Activated T-cell treated with anti-CD3 and anti-CD28 coated beads for 1 hour (primary cell): ENCODE measurements at regions not wholly inside any gene's neighbourhood (a gene's known extent, or its start where the extent isn't known, plus 50 kb on each side); places are given as distances from the start of the nearest gene placed in this dataset.

Experiments
- DNase-seq: peaks from one replicate; pipeline ENCODE4 v3.0.0-alpha.2; 2020; ENCODE audit warnings: low read depth

DNA sequence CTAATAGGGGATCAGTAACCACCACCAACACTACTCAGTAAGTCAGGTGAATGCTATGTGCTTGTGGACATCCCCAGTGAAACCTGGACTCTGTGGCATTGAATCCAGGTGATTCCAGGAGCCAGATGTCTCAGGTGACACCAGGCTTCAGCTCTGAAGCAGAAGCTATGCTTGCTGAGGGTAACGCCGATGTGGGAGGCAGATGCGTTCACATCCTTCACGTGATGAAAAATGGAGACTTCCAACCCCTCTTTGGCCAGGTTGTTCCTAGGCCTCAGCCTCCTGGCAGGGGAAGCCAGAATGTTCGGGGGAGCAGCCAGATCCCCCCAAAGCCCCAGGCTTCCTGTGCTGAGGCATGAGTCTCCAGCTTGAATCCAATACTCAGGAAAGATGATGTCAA is 209.8 kb upstream of the PDE10A start:
- no peak for DNase-seq

DNA sequence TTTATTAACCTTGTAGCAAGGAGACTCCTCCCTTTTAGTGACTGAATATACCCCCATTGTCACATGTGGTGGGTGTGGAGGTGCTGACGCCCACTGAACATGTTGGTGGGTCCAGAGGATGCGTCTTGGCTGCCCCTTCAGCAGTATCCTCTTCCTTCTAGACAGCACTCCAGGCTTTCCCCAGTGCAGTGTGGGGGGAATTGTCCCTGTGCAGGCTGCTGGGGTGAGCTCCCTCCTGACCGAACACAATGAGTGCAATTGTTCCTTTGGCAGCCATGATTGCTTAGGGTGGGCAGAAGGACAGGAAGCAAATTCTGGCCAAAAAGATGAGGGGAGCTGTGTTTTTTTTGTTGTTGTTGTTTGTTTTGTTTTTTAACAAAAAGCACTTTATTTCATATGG is 209.3 kb upstream of the PDE10A start:
- DNase-seq: no peak

DNA sequence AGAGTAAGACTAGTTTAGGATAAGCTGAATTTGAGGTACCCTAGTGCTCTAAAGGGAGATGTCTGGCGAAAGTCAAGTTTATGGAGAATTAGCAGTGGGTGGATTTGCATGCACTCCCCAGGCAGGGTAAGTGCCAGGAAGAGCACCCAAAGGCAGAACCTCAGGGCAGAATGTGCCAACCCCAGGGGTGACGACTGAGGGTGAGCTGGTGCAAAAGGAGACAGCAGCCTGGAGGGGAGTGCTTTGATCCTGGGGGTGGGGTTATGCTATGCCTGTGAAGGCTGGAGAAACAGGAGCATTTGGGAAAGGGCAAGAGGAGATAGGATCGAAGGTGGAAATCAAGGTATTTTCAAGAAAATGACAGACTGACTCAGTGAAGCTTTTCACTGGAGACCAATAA is 208.5 kb upstream of the PDE10A start:
- DNase-seq: no peak

DNA sequence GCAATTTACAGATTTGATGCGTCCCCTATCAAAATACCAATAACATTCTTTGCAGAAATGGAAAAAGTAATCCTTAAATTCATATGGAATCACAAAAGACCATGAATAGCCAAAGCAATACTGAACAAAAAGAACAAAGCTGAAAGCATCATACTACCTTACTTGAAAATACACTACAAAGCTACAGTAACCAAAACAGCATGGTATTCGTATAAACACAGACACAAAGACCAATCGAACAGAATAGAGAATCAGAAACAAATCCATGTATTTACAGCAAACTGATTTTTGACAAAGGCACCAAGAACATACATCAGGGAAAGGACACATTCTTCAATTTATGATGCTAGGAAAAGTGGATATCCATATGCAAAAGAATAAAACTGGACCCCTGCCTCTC is 206.5 kb upstream of the PDE10A start:
- DNase-seq: no peak

DNA sequence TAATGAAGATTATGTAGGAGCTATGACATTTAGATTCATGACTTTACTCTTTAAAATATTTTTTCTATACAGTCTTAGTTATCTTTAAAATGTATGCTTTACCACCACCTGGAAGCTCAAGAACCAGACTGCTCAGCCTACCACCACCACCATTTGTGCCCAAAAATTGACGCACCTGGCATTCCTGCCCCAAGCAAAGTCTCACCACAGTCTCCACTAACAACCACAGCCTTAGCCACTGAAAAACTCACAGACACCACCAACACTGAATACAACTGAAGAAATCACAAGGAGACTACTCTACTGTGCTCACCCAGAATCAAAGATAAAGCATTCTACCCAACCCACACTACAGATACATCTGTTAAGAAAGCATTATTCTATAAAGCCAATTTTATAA is 201.9 kb upstream of the PDE10A start:
- no peak for DNase-seq

DNA sequence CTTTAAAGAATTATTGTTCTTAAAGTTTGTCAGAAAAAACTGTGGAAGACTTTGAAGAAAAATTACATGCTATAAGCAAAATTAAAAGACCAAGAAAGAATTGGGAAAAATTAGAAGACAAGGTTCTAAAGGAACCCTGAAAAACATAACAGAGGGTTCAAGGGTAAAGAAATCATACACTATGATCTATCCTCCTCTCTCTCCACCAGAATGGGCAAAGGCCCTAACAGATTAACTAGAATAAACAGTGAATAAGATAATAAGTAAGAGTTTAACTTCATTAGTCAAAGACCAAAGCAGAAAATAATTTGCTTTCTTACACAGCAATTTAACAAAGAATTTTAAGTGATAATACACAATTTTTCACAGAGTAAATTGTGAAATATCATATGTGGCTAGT is 201.2 kb upstream of the PDE10A start:
- DNase-seq: no peak

DNA sequence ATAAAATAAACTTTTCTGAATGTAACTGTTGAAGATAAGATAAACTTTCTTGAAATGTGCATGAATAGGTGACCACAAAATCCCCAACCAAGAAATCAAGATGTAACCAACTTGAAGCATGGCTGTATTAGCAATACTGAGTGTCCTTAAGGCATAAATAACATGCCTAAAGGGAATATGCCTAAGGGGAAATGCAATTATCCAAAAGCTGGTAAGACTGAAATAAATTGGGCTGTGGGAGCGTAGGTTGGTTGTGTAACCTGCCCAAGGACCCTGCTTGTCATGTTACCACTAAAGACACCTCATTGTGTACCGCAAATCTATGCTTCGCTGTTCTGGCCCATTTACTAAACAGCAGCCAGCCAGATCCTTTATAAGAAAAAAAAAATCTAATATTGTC is 200.8 kb upstream of the PDE10A start:
- DNase-seq: no peak

DNA sequence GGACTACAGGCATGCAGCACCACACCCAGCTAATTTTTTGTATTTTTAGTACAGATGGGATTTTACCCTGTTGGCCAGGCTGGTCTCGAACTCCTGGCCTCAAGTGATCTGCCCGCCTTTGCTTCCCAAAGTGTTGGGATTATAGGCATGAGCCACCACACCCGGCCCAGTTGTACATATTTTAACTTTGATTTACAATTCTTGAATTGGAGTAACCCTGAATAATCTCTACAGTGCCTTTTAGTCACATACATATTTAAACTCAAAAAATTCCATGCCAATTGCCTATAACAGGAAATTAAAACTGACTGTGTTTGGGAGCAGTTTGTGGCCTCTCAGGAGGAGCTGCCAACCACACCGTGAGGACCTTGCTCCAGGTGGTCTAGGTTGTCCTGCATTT is 199.8 kb upstream of the PDE10A start:
- DNase-seq: no peak

DNA sequence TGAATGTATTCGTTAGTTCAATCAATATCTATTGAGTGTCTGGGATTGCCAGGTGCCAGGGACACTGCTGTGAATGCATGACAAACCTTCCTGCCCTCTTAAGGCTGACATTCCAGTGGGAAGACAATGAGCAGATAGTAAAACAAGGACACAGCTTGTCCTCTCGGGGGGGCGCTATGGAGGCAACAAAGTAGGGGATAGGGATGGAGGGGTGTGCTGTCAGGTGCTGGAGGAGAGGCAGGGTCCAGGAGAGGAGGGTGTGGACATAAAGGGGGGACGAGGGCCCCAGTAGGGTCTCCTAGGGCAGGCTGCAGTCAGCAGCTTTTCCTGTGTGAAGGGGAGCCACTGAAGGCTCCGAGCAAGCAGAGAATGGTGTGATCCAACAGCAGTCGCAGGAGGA is 198.2 kb upstream of the PDE10A start:
- DNase-seq: no peak

DNA sequence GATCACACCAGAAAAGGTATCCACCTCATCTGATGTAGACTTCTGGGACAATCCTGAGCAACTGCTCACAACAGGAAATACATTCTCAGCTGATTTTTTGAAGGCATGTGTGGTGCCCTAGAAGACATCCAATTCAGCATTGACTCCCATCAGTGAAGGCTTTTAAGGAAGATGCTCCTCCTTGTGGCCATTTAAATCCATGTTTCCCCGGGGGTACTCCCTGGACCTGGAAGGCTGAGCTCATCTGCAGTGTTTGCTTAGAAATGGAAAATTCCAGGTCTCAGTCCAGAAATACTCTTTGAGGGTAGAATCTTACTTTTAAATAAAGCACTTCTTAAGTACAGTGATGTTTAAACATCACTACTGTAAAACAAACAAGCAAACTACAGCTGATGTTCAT is 195.5 kb upstream of the PDE10A start:
- no peak for DNase-seq

DNA sequence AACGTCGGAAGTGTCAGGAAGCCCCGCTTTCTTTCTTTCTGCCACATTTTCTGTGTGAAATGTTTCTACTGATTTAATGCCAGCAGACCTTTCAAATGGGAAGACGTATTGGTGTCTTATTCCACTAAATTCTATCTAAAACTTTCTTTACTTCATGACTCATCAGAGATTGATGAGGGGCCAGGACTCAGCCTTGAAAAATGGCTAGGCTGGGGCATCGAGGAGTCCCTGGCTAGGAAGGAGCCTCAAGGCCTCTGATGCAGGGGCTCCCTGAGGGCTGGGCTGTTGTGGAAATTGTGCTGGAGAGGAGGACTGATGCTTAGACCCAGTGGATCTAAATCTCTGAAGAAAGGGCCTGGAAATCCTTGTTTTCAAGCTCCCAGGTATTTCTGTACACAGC is 192.8 kb upstream of the PDE10A start:
- DNase-seq: no peak

DNA sequence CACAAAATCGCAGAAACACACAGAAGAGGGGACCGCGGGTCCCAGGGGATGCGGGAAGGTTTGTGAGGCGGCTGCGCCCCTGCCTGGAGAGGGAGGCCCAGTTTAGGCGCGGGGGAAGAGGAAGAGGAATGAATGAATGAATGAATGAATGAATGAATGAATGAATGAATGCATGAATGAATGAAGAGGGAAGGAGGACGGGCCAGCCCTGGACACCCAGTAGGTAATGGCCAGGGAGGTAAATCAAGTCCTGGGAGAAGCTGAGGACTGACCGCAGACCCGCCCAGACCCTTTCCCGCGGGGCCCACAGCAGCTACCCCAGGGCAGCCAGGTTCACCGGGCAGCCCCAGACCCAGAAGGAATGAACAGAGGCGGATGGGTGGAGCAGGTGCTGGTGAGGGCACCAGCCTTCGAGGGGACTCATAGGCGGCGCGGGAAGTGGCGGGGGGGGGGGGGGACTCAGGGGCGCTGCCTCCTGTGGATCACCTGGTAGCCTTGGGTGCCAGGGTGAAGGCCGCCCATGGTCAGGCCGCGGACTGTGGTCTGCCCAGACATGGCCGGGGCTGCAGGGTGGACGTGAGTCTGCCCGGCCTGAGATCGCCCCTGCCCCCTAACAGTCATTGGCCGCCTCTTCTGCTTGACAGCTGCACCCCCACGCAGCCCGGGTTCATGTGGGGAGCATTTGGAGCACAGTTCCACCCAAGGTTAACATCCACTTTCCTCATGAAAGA is 192.0 kb upstream of the PDE10A start:
- no peak for DNase-seq

DNA sequence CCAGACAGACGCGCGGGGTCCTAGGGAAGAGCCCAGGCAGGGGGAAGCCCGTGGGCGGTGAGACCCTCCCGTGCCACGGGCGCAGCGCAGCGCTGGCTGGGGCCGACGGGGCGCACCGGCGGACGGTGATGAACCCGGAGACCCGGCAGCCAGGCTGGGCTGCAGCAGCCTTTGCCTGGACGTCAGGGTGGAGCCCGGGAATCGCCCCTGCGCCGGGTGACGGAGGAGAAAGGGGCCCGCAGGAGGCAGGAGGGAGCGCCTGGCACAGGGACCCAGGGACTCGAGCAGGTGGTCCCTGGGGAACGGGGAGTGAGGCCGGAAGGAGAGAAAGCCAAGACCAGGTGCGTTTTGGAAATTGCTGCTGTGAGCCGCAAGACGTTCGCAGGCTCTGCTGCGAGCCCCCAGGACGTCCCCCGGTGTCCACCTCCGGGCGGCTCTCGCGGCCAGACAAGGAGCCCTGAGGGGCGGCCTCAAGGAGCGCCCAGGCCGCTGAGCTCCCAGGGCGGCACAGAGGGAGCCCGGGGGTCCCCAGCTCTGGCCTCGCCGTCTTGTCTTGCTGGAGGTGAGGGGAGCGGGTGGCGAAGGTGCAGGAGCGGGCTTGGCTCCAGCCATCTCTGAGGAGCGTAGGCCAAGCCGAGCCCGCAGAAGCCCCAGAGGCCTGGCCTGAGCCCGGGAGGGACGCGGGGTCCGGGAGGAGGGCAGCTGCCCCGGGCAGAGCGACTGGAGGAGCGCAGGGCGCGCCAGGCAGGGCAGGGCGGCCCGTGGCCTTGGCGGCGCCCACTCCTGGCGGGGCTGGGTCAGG is 191.2 kb upstream of the PDE10A start:
- DNase-seq: no peak

DNA sequence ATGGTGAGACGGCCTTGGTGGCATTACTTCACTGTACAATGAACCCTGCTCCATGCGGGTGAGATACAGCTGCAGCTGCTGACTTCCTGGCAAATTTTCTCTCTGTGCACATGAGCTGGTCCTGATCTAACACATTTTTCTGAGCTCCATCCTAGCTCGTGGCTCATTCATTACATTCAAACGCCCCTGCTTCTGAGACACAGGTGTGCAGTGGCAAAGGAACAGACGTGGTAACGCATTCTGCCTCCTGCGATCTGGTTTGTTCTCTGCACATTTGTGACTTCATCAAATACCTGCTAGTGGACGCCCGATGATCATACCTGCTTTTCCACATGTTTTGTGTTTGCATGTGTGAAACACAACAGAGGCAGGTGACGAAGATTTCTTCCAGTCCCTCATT is 189.6 kb upstream of the PDE10A start:
- DNase-seq: no peak

DNA sequence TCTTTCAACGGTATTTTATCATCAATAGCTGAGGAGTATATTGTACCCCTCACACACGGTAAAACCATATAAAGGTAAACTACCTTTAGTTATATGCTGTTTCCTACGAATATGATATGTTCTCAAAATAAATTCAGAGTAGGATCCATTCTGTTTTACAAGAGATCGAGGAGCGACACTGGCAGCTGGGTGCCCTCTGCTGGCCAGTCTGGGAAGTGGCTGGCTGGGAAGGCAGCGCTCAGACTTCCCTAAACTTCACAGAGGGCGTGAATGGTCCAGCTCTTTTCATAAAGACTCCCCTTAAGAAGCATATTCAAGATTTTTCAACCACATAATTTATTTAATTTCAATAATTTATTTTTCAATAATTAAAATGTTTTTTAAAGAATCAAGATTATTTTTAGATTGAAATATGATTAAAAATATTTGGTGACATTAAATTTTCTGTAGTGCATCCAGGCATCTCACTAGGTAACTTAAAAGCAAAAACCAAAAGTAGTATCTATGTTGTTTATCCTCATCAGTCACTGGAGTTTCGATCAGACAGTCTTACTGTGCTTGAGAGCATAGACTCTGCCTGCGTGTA is 187.5 kb upstream of the PDE10A start:
- DNase-seq: peak; percentile 37

DNA sequence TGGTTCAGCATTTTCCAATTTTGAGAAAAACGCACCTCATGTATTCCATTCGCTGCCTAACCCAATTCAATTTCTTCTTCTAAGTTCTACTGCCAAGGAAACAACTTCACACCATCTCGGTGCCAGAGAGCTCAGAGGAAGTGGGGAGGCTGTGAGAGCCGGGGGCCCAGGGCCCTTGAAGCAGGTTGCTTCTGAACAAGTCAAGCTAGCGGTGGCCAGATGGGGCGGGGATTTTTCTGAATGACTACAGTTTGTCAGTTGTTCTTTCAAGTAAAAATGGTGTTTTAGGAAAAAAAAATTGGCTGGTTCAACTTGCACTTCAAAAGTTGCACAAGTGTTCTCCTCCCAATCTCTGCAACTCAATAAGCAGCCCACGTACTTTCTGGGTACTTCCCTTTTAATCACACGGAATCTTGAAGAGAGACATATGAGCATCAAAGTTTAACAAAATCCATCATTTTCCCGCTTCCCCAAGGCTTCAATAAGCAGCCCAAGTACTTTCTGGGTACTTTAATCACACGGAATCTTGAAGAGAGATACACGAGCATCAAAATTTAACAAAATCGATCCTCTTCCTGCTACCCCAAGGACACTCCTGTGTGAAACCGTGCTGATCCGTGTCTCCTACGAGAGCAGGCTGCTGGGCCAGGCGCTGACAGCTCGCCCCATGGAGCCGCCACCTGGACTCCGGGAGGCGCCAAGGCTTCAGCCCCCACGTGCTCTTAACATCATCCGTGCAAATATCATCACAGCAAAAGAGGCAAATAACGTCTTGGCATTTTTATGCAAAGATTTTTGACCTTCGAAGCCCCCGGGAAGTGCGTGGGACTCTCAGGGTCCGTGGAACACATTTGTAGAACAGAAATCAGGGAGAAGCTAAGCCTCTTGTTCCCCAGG is 186.7 kb upstream of the PDE10A start:
- DNase-seq: no peak

DNA sequence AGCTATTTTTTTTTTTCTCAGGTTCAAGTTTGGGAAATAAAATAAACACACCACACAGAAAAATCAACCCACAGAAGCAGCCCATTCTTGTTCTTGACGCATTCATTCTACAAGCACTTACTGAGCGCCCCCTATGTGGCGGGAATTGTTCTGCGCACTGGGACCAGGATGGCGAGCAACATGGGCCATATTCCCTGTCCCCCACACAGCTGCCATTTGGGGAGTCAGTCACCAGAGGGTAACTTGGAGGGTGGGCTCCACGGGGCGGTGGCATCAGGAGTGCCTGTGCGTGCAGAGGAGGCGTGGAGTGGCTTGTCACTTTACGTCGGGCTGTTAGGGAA is 185.0 kb upstream of the PDE10A start:
- no peak for DNase-seq

DNA sequence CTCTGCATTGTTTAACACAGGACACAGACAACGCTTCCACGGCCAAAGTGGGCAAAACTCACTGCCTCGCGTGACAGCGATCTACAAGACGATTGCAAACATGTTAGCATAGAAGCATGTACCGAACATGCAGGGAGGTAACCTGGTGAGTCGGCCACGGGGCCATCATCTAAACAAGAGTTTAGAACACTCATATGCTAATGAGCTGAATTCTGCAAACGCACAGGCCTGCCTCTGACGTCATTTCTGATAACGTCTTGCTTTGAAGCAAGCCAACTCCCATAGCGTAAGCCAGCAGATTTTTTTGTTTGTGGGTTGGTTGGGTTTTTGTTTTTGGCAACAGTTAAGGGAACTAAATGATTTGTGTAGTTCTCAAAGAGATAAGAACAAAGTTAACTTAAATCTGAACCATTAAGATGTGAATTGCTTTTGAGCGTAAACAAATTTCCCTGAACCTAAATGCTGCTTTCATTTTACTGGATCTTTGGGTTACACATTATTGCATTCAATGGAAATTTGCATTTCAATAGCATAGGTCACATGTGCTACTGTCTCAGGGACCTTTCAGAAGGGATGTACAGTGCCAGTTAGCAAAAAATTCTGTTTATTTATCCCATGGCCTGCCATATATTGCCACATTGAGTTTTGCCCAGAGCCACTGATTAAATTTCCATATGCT is 184.5 kb upstream of the PDE10A start:
- no peak for DNase-seq

DNA sequence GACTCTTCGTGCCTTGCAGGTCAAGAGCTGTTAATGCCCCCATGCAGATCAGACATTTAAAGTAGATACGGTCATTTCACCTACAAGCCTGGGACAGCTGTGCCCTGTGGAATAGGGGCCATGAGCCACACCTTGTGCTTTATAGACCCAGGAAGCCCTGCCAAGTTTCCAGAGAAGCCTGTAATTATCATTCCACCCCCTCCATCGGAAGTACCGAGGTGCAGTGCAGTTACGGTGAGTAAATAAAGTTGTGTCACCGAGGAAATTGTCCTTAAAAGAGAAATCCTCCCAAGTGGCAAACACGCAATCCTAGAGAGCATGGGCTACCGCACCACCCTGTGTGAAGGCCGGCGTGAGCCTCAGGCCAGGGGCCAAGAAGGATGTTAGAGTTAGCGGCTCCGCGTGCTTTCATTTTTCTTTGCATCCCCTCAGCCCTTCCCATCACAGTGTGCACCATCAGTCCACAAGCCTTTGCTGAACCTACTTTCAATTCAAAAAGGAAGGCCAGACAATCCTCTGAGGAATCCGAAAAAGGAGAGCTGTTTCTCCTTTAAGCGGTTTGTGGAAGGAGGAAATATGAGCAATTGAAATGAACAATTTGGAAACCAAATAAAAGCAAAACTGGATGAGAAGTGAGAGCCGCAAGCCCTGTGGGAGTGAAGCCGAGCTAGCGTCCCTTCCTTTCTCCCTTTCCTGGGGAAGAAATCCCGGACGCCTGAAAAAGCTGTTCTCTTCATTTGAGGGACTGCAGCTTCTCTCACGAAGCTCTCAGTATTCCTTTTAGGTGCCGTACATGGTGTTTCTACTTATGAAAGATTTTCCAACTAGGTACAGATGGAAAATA is 183.3 kb upstream of the PDE10A start:
- DNase-seq: no peak

DNA sequence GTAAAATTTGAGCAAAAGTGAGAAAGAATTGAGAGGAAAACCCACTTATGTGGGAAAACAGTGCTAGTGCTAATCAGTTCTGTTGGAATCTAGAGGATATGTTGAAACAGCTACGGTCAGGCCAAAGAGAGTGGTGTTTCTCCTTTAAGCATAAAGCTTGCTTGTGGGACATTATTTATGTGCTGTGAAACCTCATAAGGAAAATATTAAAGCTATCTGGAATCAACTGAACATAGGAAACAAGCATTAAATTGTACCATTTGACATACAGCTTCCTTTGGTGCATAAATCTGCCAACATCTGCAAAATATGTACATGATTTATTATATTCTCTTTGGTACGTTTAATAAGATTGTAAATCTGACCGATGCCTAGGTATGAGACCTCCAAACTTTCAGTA is 182.5 kb upstream of the PDE10A start:
- DNase-seq: no peak

DNA sequence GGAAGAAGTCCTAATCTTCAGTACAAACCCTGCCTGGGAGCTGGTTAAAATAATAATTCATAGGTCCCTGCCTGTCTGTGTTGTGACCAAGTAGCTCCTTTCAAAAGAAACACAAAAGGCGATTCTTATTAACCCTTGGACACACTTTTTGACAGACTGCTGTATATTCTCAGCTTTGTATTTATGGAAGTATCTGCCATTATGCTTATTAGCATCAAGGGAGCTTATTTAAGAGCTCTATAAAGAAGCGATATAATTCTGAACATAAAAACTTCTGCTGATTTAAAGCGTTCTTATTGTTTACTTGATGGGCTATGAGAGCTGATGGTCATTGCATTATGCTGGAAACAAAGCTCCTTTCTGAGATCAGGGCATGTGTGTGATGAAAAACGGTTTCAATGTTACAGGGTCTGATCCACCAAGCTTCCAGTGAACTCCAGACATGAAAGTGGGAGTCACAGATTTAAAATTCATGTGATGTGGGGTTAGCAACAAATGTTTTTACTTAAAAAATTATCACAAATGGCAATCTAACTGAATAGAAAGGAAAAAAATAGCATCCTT is 181.8 kb upstream of the PDE10A start:
- no peak for DNase-seq
